Epidermal melanocyte (primary cell): ENCODE measurements at regions not wholly inside any gene's neighbourhood (a gene's known extent, or its start where the extent isn't known, plus 50 kb on each side); places are given as distances from the start of the nearest gene placed in this dataset.
A peak's percentile ranks its signal among the peaks of the same experiment; 100 is the strongest.

Experiments used
- DNase-seq: peaks from one replicate; pipeline ENCODE4 v3.0.0; 2011; ENCODE audit warnings: low spot score; ENCODE audit not compliant: insufficient read length

DNA sequence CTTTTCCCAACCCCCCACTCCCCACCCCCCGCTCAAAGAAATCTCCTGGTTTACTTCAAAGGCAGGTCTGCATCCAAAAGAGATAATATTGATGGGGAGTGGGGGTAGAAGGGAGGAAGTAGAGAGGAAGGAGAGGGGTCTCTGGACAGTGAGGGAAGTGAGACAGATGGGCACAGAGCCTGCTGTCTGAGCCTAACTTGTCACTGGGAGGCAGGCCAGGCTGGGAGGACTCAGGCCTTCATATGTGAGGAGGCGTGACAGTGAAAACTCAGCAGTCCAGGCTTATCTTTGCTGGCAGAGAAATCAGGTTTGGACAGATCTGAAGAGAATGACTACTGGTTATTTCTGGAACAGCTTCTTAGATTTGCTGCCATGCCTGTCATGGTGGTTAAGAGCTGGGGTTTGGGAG lies 192.3 kb downstream of the NUAK1 start:
- DNase-seq: no peak

DNA sequence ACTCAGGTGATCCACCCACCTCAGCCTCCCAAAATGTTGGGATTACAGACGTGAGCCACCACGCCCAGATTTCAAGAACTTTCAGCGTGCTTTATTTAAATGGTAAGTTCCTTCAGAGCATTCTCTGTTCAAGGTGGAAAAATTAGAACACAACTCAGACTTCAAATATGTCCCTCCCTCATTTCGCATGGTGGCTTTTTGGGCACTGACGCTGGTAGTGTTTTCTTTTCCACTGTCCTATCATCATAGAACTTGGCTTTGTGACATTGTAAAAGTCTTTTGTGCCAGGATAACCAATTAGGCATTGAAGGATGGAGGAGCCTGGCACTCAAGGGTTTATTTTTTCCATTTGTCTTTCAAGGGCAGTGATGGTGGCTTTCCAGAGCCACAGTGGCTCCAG lies 190.8 kb downstream of the NUAK1 start:
- no peak for DNase-seq

DNA sequence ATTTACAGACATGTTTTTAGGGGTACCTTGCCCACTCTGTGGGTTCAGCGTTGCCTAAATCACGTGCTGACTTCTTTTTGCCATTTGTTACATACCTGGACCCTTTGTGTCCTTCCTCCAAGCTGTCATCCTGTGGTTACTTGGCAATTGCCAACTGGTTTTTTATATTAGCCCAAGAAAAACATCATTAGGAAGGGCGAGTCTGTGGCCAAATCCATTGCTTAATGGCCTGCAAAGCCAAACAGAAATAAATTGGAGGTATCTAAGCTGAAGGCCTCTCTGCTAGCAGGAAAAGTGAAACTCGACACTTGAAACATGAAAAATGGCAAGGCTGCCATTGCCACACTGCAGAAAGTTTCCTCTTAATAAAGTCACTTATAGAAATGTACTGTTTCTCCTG lies 190.4 kb downstream of the NUAK1 start:
- no peak for DNase-seq

DNA sequence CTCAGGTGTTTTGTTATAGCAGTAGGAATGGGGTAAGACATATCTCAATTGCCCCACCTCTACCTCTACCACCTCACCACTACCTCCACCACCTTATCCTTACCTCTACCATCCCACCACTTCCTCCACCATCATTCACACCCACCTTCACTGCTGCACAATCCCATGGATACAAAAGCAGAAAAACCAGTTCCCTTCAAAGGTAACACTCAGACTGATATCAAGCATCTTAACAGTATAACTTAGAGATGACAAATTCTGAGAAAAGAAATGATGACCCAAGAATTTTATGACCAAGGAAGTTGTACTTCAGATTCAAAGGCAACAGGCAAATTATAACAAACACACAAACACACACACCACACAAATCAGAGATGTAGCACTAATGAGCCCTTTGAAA lies 189.4 kb downstream of the NUAK1 start:
- no peak for DNase-seq

DNA sequence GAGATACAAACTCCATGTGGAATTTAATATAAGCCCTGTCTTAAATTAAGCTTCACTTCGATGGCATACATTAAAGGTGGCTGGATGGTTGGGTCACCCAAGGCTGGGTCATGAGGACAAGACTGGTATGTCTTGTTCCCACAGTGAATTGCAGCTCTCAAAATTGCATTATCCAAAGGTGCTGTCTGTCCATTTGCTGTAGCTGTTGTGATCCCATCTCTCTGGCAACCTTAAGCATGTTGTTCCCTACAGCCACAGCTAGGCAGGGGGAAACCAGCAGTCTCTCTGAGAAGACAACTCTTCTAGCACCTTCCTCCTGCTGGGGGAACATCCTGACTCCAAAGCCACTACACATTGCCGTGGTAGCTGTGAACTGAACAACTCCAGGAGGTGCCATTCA lies 187.0 kb downstream of the NUAK1 start:
- no peak for DNase-seq

DNA sequence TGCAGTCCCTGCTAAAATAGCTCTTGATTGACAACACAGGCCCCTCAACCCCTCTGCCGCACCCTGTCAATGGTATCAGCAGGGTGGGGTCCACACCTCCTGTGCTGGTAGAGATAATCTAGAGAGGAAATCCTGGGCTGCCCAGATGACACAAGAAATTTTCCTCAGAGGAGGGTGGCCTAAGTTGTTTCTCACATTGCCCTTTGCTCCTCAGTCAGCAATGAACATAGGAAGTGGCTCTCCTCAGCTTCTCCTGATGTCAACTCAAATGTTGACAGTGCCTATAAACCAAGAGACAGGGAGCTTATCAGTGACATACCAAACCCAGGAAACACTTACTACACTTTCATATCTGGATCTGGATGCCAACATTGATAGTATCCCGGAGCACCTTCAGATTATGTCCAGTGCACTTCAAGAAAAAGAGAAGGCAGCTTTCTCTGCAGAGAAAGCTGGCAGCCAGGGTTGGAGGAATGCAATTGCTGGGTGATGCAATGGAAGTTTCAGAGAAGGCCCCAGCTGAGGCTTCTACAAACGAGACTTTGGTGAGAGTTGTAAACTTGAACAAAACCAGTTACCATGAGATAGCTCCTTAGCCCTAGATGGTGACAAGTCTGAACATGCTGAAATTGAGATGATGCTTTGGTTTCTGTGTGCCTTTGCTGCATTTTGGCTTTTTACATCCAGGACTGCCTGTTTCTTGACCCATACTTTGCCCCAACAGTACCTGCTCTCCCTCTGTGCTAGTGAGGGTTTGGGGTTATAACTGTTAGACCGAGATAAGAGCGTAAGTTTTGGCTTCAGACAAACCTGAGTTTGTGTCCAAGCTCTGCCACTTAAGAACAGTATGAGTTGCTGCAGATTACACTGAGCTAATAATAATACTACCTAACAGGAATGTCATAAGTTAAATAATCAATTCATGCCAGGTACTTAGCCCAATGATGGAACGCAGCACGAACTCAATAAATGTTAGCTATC lies 183.5 kb downstream of the NUAK1 start:
- DNase-seq: no peak

DNA sequence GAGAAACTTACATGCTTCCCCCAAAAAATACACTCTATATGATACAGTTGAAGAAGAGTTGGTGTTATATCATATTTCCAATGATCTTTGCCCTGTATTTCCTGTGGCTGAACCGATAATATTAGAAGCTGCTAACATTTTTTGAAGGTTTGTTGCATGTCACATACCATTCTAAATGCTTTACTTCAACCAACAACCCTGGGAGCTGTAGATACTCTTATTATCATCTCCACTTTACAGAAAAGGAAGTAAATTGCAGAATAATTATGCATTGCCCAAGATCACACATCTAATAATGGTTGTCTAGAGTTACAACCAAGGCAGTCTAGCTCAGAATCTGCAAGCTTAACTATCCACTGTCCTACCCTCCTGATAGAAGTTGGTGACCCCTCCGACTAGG lies 182.8 kb downstream of the NUAK1 start:
- DNase-seq: no peak

DNA sequence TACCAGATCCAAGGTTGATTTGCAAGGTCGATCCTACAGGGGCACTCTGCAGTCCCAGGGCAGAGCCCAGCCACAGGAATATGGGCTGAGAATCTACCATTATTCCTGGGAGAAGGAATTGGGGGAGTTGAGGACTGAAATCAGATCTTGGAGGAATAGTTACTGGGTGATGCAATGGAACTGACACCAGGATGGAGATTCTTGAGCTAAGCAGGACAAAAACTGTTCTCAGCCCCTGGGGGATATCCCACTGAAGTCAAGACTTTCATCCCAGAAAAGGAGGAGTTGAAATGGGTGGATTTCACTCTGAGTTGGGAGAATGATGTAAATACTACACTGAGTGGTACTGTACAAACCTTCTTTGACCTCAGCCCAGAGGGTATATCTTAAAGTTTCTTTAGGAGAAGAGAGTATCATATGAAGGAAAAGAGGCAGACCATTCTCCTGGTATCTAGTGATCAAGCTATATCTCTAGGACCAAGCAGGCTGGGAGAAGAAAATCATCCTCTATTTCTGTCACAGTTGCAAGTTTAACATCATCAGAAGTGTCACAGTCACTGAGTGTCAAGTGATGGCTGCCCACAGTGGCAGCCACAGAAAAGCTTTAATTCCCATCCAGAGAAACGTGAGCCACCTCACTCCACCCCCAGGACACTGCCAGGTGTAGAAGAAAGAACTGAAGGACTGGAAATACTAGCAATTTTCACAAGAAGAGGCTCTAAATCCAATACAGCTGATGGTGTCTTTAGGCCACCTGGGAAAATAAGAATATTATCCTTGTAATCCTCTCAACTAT lies 181.9 kb downstream of the NUAK1 start:
- DNase-seq: no peak

DNA sequence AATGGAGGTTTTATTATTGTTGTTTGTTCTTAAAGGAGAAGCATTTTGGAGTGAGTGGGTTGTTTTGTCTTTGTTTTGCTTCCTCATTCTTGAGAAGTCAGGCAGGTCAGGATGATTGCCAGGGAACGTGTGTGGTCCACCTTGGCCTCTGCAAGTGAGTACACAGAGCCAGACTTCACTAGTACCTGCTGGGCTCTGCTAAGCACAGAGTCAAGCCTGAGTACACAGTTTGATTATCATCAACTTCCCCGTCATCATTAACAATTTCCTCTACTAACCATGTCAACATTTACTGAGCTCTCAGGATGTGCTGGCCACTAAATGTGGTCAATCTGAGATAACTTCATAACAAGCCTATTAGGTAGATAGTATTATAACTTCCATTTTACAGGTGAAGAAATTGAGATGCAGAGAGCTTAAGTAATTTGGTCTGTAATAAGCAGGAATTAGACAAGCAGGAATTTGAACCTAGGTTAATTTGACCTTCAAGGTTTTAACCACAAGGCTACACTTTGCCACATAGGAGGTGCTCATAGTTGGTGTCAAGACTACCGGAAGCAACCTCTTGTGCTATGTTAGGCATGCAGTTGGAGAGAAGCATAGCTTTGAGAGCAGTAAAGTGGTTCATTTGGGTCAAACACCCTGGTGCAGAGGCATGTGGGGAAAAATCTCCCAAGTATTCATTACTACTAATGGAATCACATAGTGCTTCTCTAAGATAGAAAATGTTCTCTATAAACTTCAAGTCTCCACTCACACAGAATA lies 178.3 kb downstream of the NUAK1 start:
- no peak for DNase-seq

DNA sequence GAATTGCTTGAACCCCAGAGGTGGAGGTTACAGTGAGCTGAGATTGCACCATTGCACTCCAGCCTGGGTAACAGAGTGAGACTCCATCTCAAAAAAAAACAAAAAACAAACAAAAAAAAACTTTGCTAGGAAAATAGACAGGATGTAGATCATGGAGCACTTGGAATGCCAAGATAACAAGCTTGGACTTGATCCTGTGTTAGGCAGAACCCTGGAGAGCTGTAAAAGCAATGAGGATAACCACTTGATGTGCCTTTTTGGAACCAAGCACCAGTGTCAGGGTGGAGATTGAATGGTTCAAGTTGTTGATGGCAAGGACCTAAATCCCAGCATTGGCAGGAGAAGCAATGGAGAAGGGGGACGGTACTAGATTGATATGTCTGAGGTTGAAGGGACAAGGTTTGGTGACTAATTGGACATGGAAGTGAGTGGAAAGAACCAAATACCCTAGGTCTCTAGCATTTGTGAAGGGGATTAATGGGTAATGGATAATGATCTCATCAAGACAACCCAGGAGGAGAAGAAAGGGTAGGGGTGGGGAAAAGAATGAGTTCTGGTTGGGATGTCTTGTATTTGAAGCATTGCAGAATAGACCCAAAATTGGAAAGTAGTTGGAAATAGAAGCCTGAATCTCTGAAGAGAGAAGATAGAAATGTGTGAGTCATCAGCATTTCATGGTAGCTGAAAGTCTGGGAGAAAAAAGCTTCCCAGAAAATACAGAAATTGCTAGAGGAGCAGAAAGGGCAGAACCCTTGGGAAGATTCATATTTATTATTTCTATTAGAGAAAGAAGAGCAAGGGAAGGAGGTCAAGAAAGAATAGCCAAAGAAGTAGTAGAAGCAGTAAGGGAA lies 176.7 kb downstream of the NUAK1 start:
- no peak for DNase-seq

DNA sequence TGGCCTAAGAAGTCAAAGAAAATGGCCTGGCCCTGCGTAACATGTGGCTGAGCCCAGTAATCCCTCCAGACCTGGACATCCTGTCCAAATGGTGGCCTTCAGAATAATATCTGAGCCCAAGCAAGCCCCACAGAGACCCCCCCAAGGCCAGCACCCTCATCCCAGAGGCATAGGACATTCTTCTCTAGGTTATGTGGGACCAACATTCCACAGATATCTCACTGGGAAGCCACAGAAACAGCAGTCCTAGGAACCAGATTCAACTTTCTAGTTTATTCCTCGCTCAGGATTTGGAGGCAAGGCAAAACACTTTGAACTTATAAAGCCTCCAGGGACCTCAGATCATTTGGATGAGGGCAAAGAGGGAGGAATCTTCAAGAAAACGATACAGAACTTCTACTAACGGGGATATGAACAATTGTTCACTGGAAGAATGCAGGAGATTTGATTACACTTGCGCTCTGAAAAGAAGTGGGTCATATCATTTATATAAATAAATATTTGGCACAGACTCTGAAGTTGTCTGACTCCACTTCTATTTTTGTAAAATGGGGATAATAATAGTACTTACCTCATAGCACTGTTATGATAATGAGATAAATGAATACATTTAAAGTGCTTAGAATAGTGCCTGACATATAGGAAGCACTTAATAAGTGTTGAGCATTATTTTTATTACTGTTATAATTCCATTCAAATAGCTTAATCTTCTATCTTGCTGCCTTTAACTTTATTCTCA lies 171.5 kb downstream of the NUAK1 start:
- no peak for DNase-seq

DNA sequence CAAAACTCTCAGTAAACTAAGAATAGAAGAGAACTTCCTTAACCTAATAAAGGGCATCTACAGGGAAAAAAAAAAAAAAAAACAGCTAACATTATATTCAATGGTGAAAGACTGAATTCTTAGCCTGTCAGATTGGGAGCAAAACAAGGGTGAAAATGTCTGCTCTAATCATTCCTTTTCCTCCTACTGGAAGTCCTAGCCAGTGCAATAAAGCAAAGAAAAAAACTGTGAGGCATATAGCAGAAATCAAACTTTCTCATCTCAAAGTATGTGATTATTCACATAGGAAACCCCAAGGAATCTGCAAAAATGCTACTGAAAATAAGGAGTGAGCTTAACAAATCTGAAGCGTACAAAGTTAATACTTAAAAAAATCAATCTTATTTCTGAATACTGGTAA lies 170.7 kb downstream of the NUAK1 start:
- DNase-seq: no peak

DNA sequence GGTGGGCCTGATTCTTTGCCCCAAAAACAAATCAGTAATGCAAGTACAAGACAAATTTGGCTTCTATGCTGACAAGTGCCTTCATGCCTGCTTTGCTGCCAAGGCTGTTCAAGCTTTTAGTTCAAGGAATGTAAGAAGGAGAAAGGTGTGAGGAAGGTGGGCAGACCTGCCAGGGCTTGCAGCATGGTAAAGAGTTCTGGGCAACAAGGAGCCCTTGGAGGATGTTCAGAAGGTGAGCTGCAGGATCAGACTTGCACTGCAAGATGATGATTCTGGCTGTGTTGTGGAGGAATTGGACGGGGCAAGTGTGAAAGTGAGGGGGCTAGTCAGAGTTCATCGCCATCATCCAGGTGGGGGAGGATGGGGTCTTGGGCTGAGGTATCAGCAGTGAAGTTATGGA lies 167.9 kb downstream of the NUAK1 start:
- no peak for DNase-seq

DNA sequence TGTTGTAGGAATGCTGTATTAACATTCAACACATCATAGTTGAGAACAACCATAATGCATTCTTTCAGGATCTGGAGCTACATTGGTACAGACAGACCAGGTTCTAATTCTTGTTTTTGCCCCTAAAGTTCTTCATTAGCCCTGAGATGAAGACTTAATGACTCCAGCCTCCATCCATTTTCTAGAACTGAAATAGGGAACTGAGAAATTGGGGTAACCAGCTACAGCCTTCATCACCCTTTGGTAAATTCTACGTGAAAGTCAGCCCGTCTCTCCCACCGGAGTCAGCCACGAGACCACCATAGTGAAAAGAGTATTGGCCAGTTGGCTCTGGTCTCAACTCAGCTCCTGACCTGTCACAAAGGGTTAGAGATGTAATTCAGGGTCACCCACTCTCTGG lies 164.0 kb downstream of the NUAK1 start:
- DNase-seq: no peak

DNA sequence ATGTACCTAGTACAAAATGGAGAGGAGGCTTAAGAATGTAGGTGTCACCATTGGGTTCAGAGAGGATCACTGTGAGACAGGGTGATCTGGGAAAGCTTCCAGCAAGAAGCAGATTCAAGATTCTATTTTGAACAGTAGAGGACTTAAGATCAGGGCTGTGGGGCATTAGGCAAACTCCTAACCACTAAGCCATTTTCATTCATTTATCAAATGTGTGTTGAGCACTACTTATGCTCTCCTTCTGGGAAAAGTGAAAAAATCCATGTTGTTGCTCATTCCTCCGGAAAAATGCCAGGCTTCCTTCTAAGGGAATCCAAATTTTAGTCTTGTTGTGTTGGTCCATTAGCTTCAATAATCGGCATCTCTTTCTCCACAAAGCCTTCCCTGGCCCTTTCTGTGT lies 163.4 kb downstream of the NUAK1 start:
- no peak for DNase-seq

DNA sequence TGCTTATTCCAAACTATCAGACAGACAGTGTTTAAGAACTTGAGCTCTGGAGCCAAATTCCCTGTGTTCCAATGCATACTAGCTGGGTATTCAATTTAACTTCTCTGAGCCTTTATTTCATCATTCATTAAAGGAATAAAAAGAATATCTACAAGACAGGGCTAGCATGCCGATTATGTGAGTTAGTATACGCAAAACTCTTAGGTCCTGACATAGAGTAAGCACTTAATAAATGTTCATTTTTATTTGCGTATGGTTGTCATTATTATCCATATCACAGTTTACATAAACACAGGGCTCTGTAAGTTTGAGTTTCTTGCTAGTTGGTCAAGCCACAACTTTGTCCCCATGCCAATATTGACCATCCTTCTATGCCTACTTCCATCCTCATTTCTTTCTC lies 161.5 kb downstream of the NUAK1 start:
- no peak for DNase-seq

DNA sequence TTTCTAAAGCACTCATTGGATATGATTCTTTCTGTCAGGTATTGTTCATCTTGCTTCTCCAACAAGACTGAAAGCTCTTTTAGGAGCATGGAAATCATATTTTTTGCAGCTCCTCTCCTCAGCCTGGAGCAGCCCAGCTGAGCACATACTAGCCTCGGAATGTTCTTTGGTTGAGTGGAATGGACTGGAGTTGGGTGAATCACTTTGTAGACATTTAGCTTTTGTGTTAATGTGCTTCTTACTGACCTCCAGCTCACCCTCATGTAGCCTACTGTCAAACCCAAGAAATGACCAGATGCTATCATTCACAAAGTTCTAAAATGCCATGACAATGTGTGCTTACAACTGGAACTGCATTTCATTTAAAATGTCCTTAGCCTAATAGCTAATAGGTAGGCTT lies 161.1 kb downstream of the NUAK1 start:
- DNase-seq: peak; percentile 32

DNA sequence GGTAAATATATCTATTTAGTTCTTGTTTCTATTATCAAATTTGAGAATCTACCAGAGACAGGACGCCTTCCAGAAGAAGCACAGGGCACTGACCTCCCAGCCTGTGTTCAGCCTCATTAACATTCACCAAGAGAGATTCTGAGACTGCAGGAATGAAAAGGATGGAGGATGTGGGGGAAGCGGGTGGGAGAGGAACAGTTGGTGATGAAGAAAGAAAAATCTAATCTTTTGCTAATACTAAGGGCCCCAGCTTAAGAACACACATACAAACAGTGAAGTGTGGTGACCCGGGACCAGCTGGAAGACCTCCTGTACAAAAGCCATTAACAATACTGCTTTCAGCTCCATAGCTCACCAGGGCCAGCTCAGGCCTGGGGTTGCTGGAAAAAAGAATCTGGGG lies 160.5 kb downstream of the NUAK1 start:
- DNase-seq: no peak

DNA sequence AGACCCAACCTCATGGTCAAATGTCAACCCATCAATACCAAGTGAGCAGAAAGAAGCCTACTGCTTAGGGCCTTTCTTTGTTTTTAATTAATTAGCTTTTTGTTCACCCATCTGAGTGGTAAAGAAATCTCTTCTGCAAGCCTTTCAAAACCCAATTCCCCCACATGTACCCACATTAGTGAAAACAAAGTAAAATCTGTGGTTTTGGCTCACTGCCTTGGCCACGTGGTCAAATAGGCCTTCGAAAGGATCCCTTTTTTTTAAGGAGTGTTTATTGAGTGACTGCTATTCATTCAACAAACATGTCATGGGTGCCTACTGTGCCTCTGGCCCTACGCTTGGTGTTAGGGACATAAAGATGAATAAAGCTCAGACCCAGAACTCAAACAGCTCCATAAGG lies 160.1 kb downstream of the NUAK1 start:
- no peak for DNase-seq

DNA sequence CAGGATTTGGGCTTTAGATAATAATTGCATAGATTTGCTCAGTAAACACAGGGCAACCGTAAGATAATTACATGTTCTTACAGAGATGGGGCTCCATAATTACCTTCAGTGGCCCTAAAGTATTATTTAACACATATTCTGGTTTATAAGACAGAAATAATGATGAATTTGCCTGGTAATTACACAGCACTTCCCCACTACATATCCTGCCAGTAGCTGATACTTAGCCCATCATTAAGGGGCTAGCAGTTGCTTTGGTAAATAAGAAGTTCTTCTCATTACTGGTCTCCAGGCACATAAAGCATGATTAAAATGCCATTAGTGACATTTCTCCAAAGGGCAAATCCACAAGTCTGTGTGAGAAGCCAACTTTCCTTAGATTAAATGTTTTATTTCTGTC lies 158.7 kb downstream of the NUAK1 start:
- no peak for DNase-seq
